Heart right ventricle (tissue), 16 donors: ENCODE measurements at regions not wholly inside any gene's neighbourhood (a gene's known extent, or its start where the extent isn't known, plus 50 kb on each side); places are given as distances from the start of the nearest gene placed in this dataset.
"Not testable (repeated sequence)": the region's sequence is repeated elsewhere in the genome, so short reads cannot be mapped to it uniquely, and the experiment has no call there.

Experiments
- ATAC-seq, 8 donors: fragments of 200-7000 bp; cut with Tn5 transposase; one replicate each; pipeline ENCODE4 v1.9.1; 2020; ENCODE audit warnings: mild to moderate bottlenecking in 8 of 8, moderate library complexity in 8 of 8, moderate number of reproducible peaks in 1 of 8
- DNase-seq, 2 donors: peaks; one replicate each; pipeline ENCODE4 v3.0.0-alpha.2; 2020
- H3K27ac ChIP-seq, 10 donors: fragments of 200-600 bp; sonication (generic) in 2 of 10; one replicate each; pipeline versions ENCODE4 v1.5.0 to v1.8.0; 2020 to 2022; ENCODE audit warnings: mild to moderate bottlenecking in 3 of 10
- H3K27me3 ChIP-seq, 7 donors: fragments of 200-600 bp; one replicate each; pipeline ENCODE4 v1.8.0; 2021 to 2022; ENCODE audit warnings: mild to moderate bottlenecking in 2 of 7
- H3K36me3 ChIP-seq, 9 donors: fragments of 200-600 bp; sonication (generic) in 1 of 9; one replicate each; pipeline versions ENCODE4 v1.5.0 to v1.8.0; 2020 to 2022; ENCODE audit warnings: mild to moderate bottlenecking in 2 of 9
- H3K4me1 ChIP-seq, 9 donors: fragments of 200-600 bp; sonication (generic) in 1 of 9; one replicate each; pipeline versions ENCODE4 v1.5.0 to v1.8.0; 2020 to 2022; ENCODE audit warnings: mild to moderate bottlenecking in 4 of 9
- H3K4me3 ChIP-seq, 10 donors: fragments of 200-600 bp; sonication (generic) in 2 of 10; one replicate each; pipeline versions ENCODE4 v1.5.0 to v1.8.0; 2020 to 2022; ENCODE audit warnings: mild to moderate bottlenecking in 7 of 10, moderate library complexity in 2 of 10
- H3K9me3 ChIP-seq, 11 donors: fragments of 200-600 bp in 10 of 11; sonication (generic) in 2 of 11; one replicate each; pipeline versions ENCODE4 v1.5.0 to v1.8.0; 2013 to 2022; ENCODE audit warnings: mild to moderate bottlenecking in 2 of 11, control low read depth in 1 of 11, moderate library complexity in 1 of 11
- CTCF ChIP-seq, 9 donors: fragments of 200-600 bp; sonication (generic) in 2 of 9; IDR thresholded peaks; one replicate each; pipeline versions ENCODE4 v1.5.0 to v1.8.0; 2021 to 2022; ENCODE audit warnings: antibody characterized with exemption in 9 of 9, mild to moderate bottlenecking in 5 of 9, moderate library complexity in 1 of 9
- WGBS, 2 donors: extraction: QIAGEN DNeasy Blood & Tissue Kit; methylation state at CpG; one replicate each; pipeline ENCODE4 v1.1.7; 2013; ENCODE audit warnings: inconsistent platforms in 1 of 2; 5-methylcytosine and 5-hydroxymethylcytosine counted together
- intact Hi-C, 10 donors: fragments of 100-400 bp; cut with DNase I; formaldehyde crosslinking; loops; one replicate each; pipeline versions ENCODE4 v1.11.1 to v1.14.2; 2022
- donor health status: Arrhythmogenic right ventricular cardiomyopathy.
- donor health status: ischemic (EF 13 %, LVEDD 7.1; RV severe dilation, severe dysfunction).
- donor health status: healthy with polysubstance abuse.
- donor health status: DM: no; HTN: yes; CAD: no.
- donor health status: DM: no; HTN: no; CAD: no.
- donor health status: ischemic (EF 25% LVEDD 6.9; RV normal size, moderate dysfunction).
- donor health status: ischemic (EF 25% LVEDD 5.7; RV mildly dilated, moderate dysfunction).
- donor health status: healthy.
- donor health status: DM: yes; HTN: yes; CAD: no.
- donor health status: Ischemic cardiomyopathy.
- donor health status: ischemic (EF 35%, LVEDD 5.7; RV mildly dilated, moderate dysfunction).
- donor health status: nonischemic (EF 11% LVEDD 7.7; RV severe dilation, severe dysfunction).
- donor health status: DM: yes; HTN: yes; CAD: no.
- donor health status: PGD.
- donor health status: ischemic (EF 29% LVEDD 5.4; RV normal size, mild dysfunction).
- donor health status: nonischemic (EF 23%, LVEDD 6.1; RV moderate dilation, normal function).

- WGBS, 2 donors = 77 to 80% methylated on average over 6 of the region's 6 CpGs
- no peak for DNase-seq
- TF ChIP-seq CTCF (IDR thresholded peaks at IDR 0.05) = no peak
- no peaks in the 10 kb centered on the region for H3K36me3 ChIP-seq
- no peak overlapping the region for H3K27ac ChIP-seq
- H3K9me3 ChIP-seq = peaks cover 0 to 10% (median 7%) of the 10 kb centered on the region in 11 donors
- no peaks in the 10 kb centered on the region for H3K4me1 ChIP-seq
- intact Hi-C loops = loop anchor here in 1 of 10 donors (10.0 kb wide), 1 partner anchor 176 kb away; no protein-coding TSS in a partner anchor
- H3K4me3 ChIP-seq = no peak overlapping the region
- H3K27me3 ChIP-seq = no peaks in the 10 kb centered on the region
- no peak for ATAC-seq
These were observed 53.3 kb upstream of the LIPC start for GRCh38 chr15:58378241-58379085.

- not testable (repeated sequence) for H3K27me3 ChIP-seq, H3K4me3 ChIP-seq, H3K4me1 ChIP-seq, ATAC-seq, H3K36me3 ChIP-seq, DNase-seq, H3K27ac ChIP-seq
- H3K9me3 ChIP-seq = peaks cover 0 to 10% (median 7%) of the 10 kb centered on the region in 11 donors
- intact Hi-C loops = loop anchor here in 1 of 10 donors (10.0 kb wide), 1 partner anchor 175 kb away; no protein-coding TSS in a partner anchor
These were observed 52.3 kb upstream of the LIPC start for GRCh38 chr15:58379454-58379853.

- 65 to 75% methylated on average over 4 of the region's 4 CpGs for WGBS, 2 donors
- TF ChIP-seq CTCF (IDR thresholded peaks at IDR 0.05) = no peak
- Histone ChIP-seq H3K4me3 (no peak overlapping the region), H3K27ac (no peak overlapping the region), H3K36me3 (no peaks in the 10 kb centered on the region), H3K27me3 (no peaks in the 10 kb centered on the region), H3K9me3 (peaks cover 0 to 10% (median 7%) of the 10 kb centered on the region in 11 donors), H3K4me1 (no peaks in the 10 kb centered on the region)
- ATAC-seq = no peak
- DNase-seq = no peak
- intact Hi-C loops = no loop called here
These were observed 51.4 kb upstream of the LIPC start for GRCh38 chr15:58380280-58380945.

GRCh38 chr15:58381697-58382096 is 50.1 kb upstream of the LIPC start:
- H3K4me3 ChIP-seq = no peak overlapping the region
- no peak overlapping the region for H3K27ac ChIP-seq
- no peaks in the 10 kb centered on the region for H3K36me3 ChIP-seq
- 87 to 93% methylated on average over 4 of the region's 4 CpGs for WGBS, 2 donors
- intact Hi-C loops = no loop called here
- DNase-seq (no peak), ATAC-seq (no peak)
- peaks cover 0 to 10% (median 7%) of the 10 kb centered on the region in 11 donors for H3K9me3 ChIP-seq
- no peaks in the 10 kb centered on the region for H3K27me3 ChIP-seq
- H3K4me1 ChIP-seq = no peaks in the 10 kb centered on the region
- no peak for TF ChIP-seq CTCF (IDR thresholded peaks at IDR 0.05)
